Common myeloid progenitor, CD34-positive (primary cell): ENCODE measurements at regions not wholly inside any gene's neighbourhood (a gene's known extent, or its start where the extent isn't known, plus 50 kb on each side); places are given as distances from the start of the nearest gene placed in this dataset.

Experiments
- CTCF ChIA-PET: fragments of 350-600 bp; sonication (Branson Sonifier 250); formaldehyde crosslinking; loops from one replicate; lab custom pipeline; 2021; ENCODE audit warnings: antibody characterized with exemption; lab: Charles Lee
- POLR2A ChIA-PET: fragments of 350-600 bp; sonication (Branson Sonifier 250); formaldehyde crosslinking; loops from one replicate; lab custom pipeline; 2021; ENCODE audit warnings: antibody characterized with exemption; lab: Charles Lee
- DNase-seq, 3 donors: peaks; one replicate each; pipeline versions ENCODE4 v3.0.0 to v3.0.0-alpha.2; 2013
- H3K27ac ChIP-seq, 2 experiments: 1 replicate in 1 of 2; 2 replicates in 1 of 2; pipeline ENCODE4 v1.7.0; 2013; ENCODE audit warnings: inconsistent platforms in 2 of 2, low read length in 2 of 2, mild to moderate bottlenecking in 2 of 2, low read depth in 1 of 2, moderate library complexity in 1 of 2; ENCODE audit not compliant: severe bottlenecking in 2 of 2, insufficient read depth in 1 of 2, poor library complexity in 1 of 2
- H3K27me3 ChIP-seq, 5 experiments: replicated peaks in 2 of 5; 1 replicate in 3 of 5; 2 replicates in 2 of 5; pipeline versions ENCODE4 v1.6.1 to v1.7.0; 2013; ENCODE audit warnings: low read length in 4 of 5, mild to moderate bottlenecking in 2 of 5, moderate library complexity in 2 of 5, inconsistent platforms in 1 of 5; ENCODE audit not compliant: insufficient read depth in 5 of 5, control insufficient read depth in 4 of 5
- H3K36me3 ChIP-seq, 4 experiments: 1 replicate in 2 of 4; 2 replicates in 2 of 4; pipeline versions ENCODE4 v1.6.1 to v1.7.0; 2013; ENCODE audit warnings: low read length in 3 of 4, control low read depth in 1 of 4, mild to moderate bottlenecking in 1 of 4; ENCODE audit not compliant: control insufficient read depth in 4 of 4, insufficient read depth in 4 of 4
- H3K4me1 ChIP-seq, 4 experiments: 1 replicate in 3 of 4; 2 replicates in 1 of 4; pipeline versions ENCODE4 v1.6.1 to v1.7.1; 2013; ENCODE audit warnings: low read length in 3 of 4, mild to moderate bottlenecking in 3 of 4, control low read depth in 1 of 4, inconsistent platforms in 1 of 4, moderate library complexity in 1 of 4; ENCODE audit not compliant: control insufficient read depth in 4 of 4, insufficient read depth in 4 of 4; ENCODE audit errors: control extremely low read depth in 1 of 4
- H3K4me3 ChIP-seq, 7 experiments: 1 replicate in 4 of 7; 2 replicates in 3 of 7; pipeline versions ENCODE4 v1.5.1 to v1.7.0; 2013; ENCODE audit warnings: mild to moderate bottlenecking in 7 of 7, low read length in 6 of 7, moderate library complexity in 6 of 7, inconsistent platforms in 2 of 7, low read depth in 2 of 7, control low read depth in 1 of 7; ENCODE audit not compliant: insufficient read depth in 4 of 7, control insufficient read depth in 1 of 7; ENCODE audit errors: extremely low read depth in 1 of 7
- H3K9me3 ChIP-seq, 5 experiments: 1 replicate in 4 of 5; 2 replicates in 1 of 5; pipeline versions ENCODE4 v1.6.1 to v1.7.1; 2013; ENCODE audit warnings: low read length in 4 of 5, mild to moderate bottlenecking in 2 of 5, inconsistent platforms in 1 of 5, low read depth in 1 of 5, moderate library complexity in 1 of 5; ENCODE audit not compliant: control insufficient read depth in 4 of 5, insufficient read depth in 2 of 5; ENCODE audit errors: control extremely low read depth in 1 of 5
- WGBS: methylation state at CpG from one replicate; pipeline ENCODE4 v1.1.5; 2013; ENCODE audit not compliant: insufficient coverage; 5-methylcytosine and 5-hydroxymethylcytosine counted together

- Histone ChIP-seq H3K27ac (no peak overlapping the region), H3K36me3 (no peaks in the 10 kb centered on the region), H3K9me3 (no peaks in the 10 kb centered on the region), H3K4me1 (no peaks in the 10 kb centered on the region), H3K27me3 (no peaks in the 10 kb centered on the region), H3K4me3 (no peak overlapping the region)
- DNase-seq, result no peak
- POLR2A ChIA-PET, result no interaction called here
- CTCF ChIA-PET, result no interaction called here
- WGBS, result 89% methylated on average over 4 of the region's 5 CpGs
Measured at GRCh38 chr13:73190477-73190876, 131.7 kb downstream of the KLF5 start.

GRCh38 chr13:73189776-73190175 lies 131.0 kb downstream of the KLF5 start:
- ChIA-PET POLR2A (no interaction called here), CTCF (no interaction called here)
- 95% methylated on average over 6 of the region's 8 CpGs for WGBS

GRCh38 chr13:73189362-73189761 lies 130.6 kb downstream of the KLF5 start:
- Histone ChIP-seq H3K4me3 (no peak overlapping the region), H3K27ac (no peak overlapping the region), H3K27me3 (no peaks in the 10 kb centered on the region), H3K36me3 (no peaks in the 10 kb centered on the region), H3K4me1 (no peaks in the 10 kb centered on the region), H3K9me3 (no peaks in the 10 kb centered on the region)
- WGBS, result no CpG with 5 or more reads among the region's 2 CpGs
- POLR2A ChIA-PET, result no interaction called here
- CTCF ChIA-PET, result no interaction called here
- no peak for DNase-seq

More at GRCh38 chr13:73189776-73190175, 131.0 kb downstream of the KLF5 start:
- Histone ChIP-seq H3K4me3 (no peak overlapping the region), H3K27me3 (no peaks in the 10 kb centered on the region), H3K4me1 (no peaks in the 10 kb centered on the region), H3K27ac (no peak overlapping the region), H3K36me3 (no peaks in the 10 kb centered on the region), H3K9me3 (no peaks in the 10 kb centered on the region)
- no peak for DNase-seq

- H3K36me3 ChIP-seq, result no peaks in the 10 kb centered on the region
- ChIA-PET CTCF (no interaction called here), POLR2A (no interaction called here)
- no peaks in the 10 kb centered on the region for H3K4me1 ChIP-seq
- H3K27ac ChIP-seq, result no peak overlapping the region
- 100% methylated on average over 3 of the region's 4 CpGs for WGBS
- H3K4me3 ChIP-seq, result no peak overlapping the region
- no peaks in the 10 kb centered on the region for H3K9me3 ChIP-seq
- H3K27me3 ChIP-seq, result no peaks in the 10 kb centered on the region
- no peak for DNase-seq
Measured at GRCh38 chr13:73187106-73187505, 128.3 kb downstream of the KLF5 start.

- Histone ChIP-seq H3K4me3 (no peak overlapping the region), H3K27ac (no peak overlapping the region), H3K9me3 (no peaks in the 10 kb centered on the region), H3K4me1 (no peaks in the 10 kb centered on the region), H3K27me3 (no peaks in the 10 kb centered on the region), H3K36me3 (no peaks in the 10 kb centered on the region)
- no peak for DNase-seq
- ChIA-PET CTCF (no interaction called here), POLR2A (no interaction called here)
- WGBS, result 96% methylated on average over 5 of the region's 6 CpGs
Measured at GRCh38 chr13:73179650-73180274, 121.0 kb downstream of the KLF5 start.

- Histone ChIP-seq H3K4me3 (no peak overlapping the region), H3K4me1 (no peaks in the 10 kb centered on the region), H3K27ac (no peak overlapping the region), H3K36me3 (no peaks in the 10 kb centered on the region), H3K27me3 (no peaks in the 10 kb centered on the region), H3K9me3 (no peaks in the 10 kb centered on the region)
- 90% methylated on average over 2 of the region's 3 CpGs for WGBS
- POLR2A ChIA-PET, result no interaction called here
- no peak for DNase-seq
- CTCF ChIA-PET, result no interaction called here
Measured at GRCh38 chr13:73177916-73178565, 119.2 kb downstream of the KLF5 start.

GRCh38 chr13:73177017-73177416 lies 118.2 kb downstream of the KLF5 start:
- Histone ChIP-seq H3K27ac (no peak overlapping the region), H3K9me3 (no peaks in the 10 kb centered on the region), H3K27me3 (no peaks in the 10 kb centered on the region), H3K4me3 (no peak overlapping the region), H3K4me1 (no peaks in the 10 kb centered on the region), H3K36me3 (no peaks in the 10 kb centered on the region)
- ChIA-PET CTCF (no interaction called here), POLR2A (no interaction called here)
- WGBS, result 100% methylated on average over 1 of the region's 1 CpG
- no peak for DNase-seq
